ENCODE measurements at regions not wholly inside any gene's neighbourhood (a gene's known extent, or its start where the extent isn't known, plus 50 kb on each side); places are given as distances from the start of the nearest gene placed in this dataset.

GRCh38 chr1:188429386-188429785 lies 1600.6 kb downstream of the PLA2G4A start:
- no peaks in the 10 kb centered on the region for H3K27me3 ChIP-seq (ENCODE audit: control insufficient read depth in 4 of 4, insufficient read depth in 4 of 4, low read length in 3 of 4)
- 66% methylated on average over 2 of the region's 2 CpGs for WGBS
- TF ChIP-seq JUND (IDR thresholded peaks at IDR 0.05) (no peak), EGR1 (IDR thresholded peaks at IDR 0.05; ENCODE audit: low read depth in 2 of 2) (no peak), ZBTB33 (IDR thresholded peaks at IDR 0.05) (no peak), SP1 (IDR thresholded peaks at IDR 0.05) (no peak), YY1 (IDR thresholded peaks at IDR 0.05) (no peak)
- no peak for DNase-seq (ENCODE audit: low spot score)
- no peak overlapping the region for H3K27ac ChIP-seq (ENCODE audit: low read depth in 1 of 2, low read length in 2 of 2)
- H3K4me3 ChIP-seq (ENCODE audit: low read depth in 1 of 3, low read length in 3 of 3), result no peak overlapping the region
- no peaks in the 10 kb centered on the region for H3K4me1 ChIP-seq (ENCODE audit: control insufficient read depth in 4 of 4, insufficient read depth in 4 of 4, low read length in 3 of 4)
- H3K36me3 ChIP-seq (ENCODE audit: control insufficient read depth in 4 of 4, insufficient read depth in 3 of 4, low read depth in 1 of 4, low read length in 3 of 4), result no peaks in the 10 kb centered on the region
- no peak overlapping the region for H3K9ac ChIP-seq (ENCODE audit: low read depth in 1 of 2, low read length in 2 of 2)
- H3K9me3 ChIP-seq (ENCODE audit: control insufficient read depth in 4 of 4, low read length in 3 of 4), result no peaks in the 10 kb centered on the region

GRCh38 chr1:188432427-188432826 lies 1603.7 kb downstream of the PLA2G4A start:
- DNase-seq (ENCODE audit: low spot score), result no peak
- TF ChIP-seq ZBTB33 (IDR thresholded peaks at IDR 0.05) (no peak), FOXA2 (IDR thresholded peaks at IDR 0.05) (no peak), TAF1 (conservative IDR thresholded peaks at IDR 0.05) (no peak), RAD21 (IDR thresholded peaks at IDR 0.05) (no peak), MAX (IDR thresholded peaks at IDR 0.05) (no peak), HNF4G (IDR thresholded peaks at IDR 0.05) (no peak), FOXA1 (IDR thresholded peaks at IDR 0.05) (no peak), GABPA (IDR thresholded peaks at IDR 0.05 in 1 of 2, conservative IDR thresholded peaks at IDR 0.05 in 1 of 2) (no peak), ATF3 (IDR thresholded peaks at IDR 0.05) (no peak), NR2F2 (IDR thresholded peaks at IDR 0.05) (no peak), RXRA (IDR thresholded peaks at IDR 0.05) (no peak), JUND (IDR thresholded peaks at IDR 0.05) (no peak)
- 70% methylated on average over 1 of the region's 1 CpG for WGBS
- no peak overlapping the region for H3K9ac ChIP-seq (ENCODE audit: low read depth in 1 of 2, low read length in 2 of 2)
- no peak overlapping the region for H3K27ac ChIP-seq (ENCODE audit: low read depth in 1 of 2, low read length in 2 of 2)
- H3K36me3 ChIP-seq (ENCODE audit: control insufficient read depth in 4 of 4, insufficient read depth in 3 of 4, low read depth in 1 of 4, low read length in 3 of 4), result no peaks in the 10 kb centered on the region
- no peaks in the 10 kb centered on the region for H3K4me1 ChIP-seq (ENCODE audit: control insufficient read depth in 4 of 4, insufficient read depth in 4 of 4, low read length in 3 of 4)
- H3K4me3 ChIP-seq (ENCODE audit: low read depth in 1 of 3, low read length in 3 of 3), result no peak overlapping the region
- no peaks in the 10 kb centered on the region for H3K9me3 ChIP-seq (ENCODE audit: control insufficient read depth in 4 of 4, low read length in 3 of 4)
- no peaks in the 10 kb centered on the region for H3K27me3 ChIP-seq (ENCODE audit: control insufficient read depth in 4 of 4, insufficient read depth in 4 of 4, low read length in 3 of 4)

GRCh38 chr1:188433425-188433824 lies 1604.7 kb downstream of the PLA2G4A start:
- no peak overlapping the region for H3K9ac ChIP-seq (ENCODE audit: low read depth in 1 of 2, low read length in 2 of 2)
- no peaks in the 10 kb centered on the region for H3K9me3 ChIP-seq (ENCODE audit: control insufficient read depth in 4 of 4, low read length in 3 of 4)
- no peak overlapping the region for H3K27ac ChIP-seq (ENCODE audit: low read depth in 1 of 2, low read length in 2 of 2)
- H3K36me3 ChIP-seq (ENCODE audit: control insufficient read depth in 4 of 4, insufficient read depth in 3 of 4, low read depth in 1 of 4, low read length in 3 of 4), result no peaks in the 10 kb centered on the region
- TF ChIP-seq RAD21 (IDR thresholded peaks at IDR 0.05) (no peak), TAF1 (conservative IDR thresholded peaks at IDR 0.05) (no peak), GABPA (IDR thresholded peaks at IDR 0.05 in 1 of 2, conservative IDR thresholded peaks at IDR 0.05 in 1 of 2) (no peak), CTCF (IDR thresholded peaks at IDR 0.05; ENCODE audit: low read depth, low read length, missing input control) (no peak)
- no peaks in the 10 kb centered on the region for H3K4me1 ChIP-seq (ENCODE audit: control insufficient read depth in 4 of 4, insufficient read depth in 4 of 4, low read length in 3 of 4)
- WGBS, result 48% methylated on average over 2 of the region's 2 CpGs
- DNase-seq (ENCODE audit: low spot score), result no peak
- H3K27me3 ChIP-seq (ENCODE audit: control insufficient read depth in 4 of 4, insufficient read depth in 4 of 4, low read length in 3 of 4), result no peaks in the 10 kb centered on the region
- no peak overlapping the region for H3K4me3 ChIP-seq (ENCODE audit: low read depth in 1 of 3, low read length in 3 of 3)

All from liver (tissue), 8 donors.